ENCODE measurements at regions not wholly inside any gene's neighbourhood (a gene's known extent, or its start where the extent isn't known, plus 50 kb on each side); places are given as distances from the start of the nearest gene placed in this dataset.
A peak's percentile ranks its signal among the peaks of the same experiment; 100 is the strongest.
"Not testable (repeated sequence)": the region's sequence is repeated elsewhere in the genome, so short reads cannot be mapped to it uniquely, and the experiment has no call there.

DNA sequence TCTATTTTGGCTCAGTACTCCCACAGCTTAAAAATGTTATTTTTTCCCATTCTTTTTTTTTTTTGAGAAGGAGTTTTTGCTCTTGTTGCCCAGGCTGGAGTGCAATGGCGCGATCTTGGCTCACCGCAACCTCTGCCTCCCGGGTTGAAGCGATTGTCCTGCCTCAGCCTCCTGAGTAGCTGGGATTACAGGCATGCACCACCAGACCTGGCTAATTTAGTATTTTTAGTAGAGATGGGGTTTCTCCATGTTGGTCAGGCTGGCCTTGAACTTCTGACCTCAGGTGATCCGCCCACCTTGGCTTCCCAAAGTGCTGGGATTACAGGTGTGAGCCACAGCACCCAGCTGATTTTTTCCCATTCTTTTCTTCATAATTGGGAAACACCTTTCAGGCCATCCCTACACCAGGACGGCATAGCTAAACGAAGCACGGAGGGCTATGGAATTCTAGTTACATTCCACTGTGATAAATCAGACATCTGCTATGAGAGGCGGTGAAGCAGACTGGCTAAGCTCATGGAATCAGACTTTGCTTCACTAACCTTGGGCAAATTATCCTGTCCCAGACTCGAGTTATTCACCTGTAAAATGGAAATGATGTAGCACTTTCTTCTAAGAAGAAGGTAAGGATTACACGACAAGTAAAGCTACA, 68.7 kb upstream of the ZFAND5 start:
- WGBS (ENCODE audit: insufficient coverage) = 92% methylated on average over 6 of the region's 12 CpGs

DNA sequence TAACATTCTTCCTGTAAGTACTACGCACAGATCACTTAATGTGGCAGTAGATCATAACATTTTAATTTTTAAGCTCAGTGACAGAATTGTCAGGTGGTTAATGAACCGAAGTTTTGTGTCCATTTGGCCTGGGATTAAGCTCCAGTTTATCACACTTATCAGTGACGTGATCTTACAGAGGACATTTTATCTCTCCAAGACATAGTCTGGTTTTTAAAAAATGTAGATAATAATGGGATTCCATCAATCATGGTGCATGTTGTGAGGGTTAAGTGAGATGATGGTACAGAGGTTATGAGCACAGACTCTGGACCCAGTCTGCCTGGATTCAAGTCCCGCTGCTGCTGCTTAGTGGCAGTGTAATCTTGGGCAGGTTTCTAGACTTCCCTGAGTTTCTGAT, 66.0 kb upstream of the ZFAND5 start:
- Histone ChIP-seq H3K9me3 (replicated peaks; ENCODE audit: control insufficient read depth, low read depth, low read length) (no peaks in the 10 kb centered on the region), H3K36me3 (ENCODE audit: control insufficient read depth, insufficient read depth, low read length) (no peaks in the 10 kb centered on the region), H3K27me3 (ENCODE audit: control insufficient read depth, insufficient read depth, low read length) (no peaks in the 10 kb centered on the region), H3K4me1 (ENCODE audit: control insufficient read depth, insufficient read depth, low read length) (no peaks in the 10 kb centered on the region), H3K4me3 (ENCODE audit: low read length) (no peak overlapping the region), H3K27ac (ENCODE audit: low read length) (no peak overlapping the region)
- WGBS (ENCODE audit: insufficient coverage) = no CpG with 5 or more reads among the region's 4 CpGs
- no peak for DNase-seq

More for the DNA sequence above, 68.7 kb upstream of the ZFAND5 start:
- H3K27ac ChIP-seq (ENCODE audit: low read length); H3K4me1 ChIP-seq (ENCODE audit: control insufficient read depth, insufficient read depth, low read length); DNase-seq; H3K9me3 ChIP-seq (replicated peaks; ENCODE audit: control insufficient read depth, low read depth, low read length); H3K27me3 ChIP-seq (ENCODE audit: control insufficient read depth, insufficient read depth, low read length); H3K36me3 ChIP-seq (ENCODE audit: control insufficient read depth, insufficient read depth, low read length); H3K4me3 ChIP-seq (ENCODE audit: low read length): not testable (repeated sequence)

DNA sequence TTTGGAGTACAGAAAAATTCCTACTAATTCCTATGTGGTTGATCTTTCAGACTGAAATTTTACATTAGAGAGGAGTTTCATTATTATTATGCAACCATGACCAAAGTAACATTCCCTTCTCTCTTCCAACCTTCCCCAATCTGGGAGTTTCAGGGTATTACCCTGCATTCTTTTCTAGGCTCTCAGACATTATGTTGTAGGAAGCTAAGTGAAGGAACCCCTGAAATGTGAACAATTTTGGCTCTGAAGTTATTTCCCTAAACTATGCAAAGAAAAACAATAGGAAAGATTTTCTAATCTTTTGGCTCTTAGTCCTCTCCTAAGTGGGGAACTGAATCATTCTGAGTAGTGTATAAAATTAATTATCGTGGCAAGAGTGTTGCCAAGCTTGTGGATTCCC, 63.3 kb upstream of the ZFAND5 start:
- Histone ChIP-seq H3K9me3 (replicated peaks; ENCODE audit: control insufficient read depth, low read depth, low read length) (no peaks in the 10 kb centered on the region), H3K4me1 (ENCODE audit: control insufficient read depth, insufficient read depth, low read length) (no peaks in the 10 kb centered on the region), H3K36me3 (ENCODE audit: control insufficient read depth, insufficient read depth, low read length) (no peaks in the 10 kb centered on the region), H3K27ac (ENCODE audit: low read length) (peak overlapping the region; percentile 29), H3K27me3 (ENCODE audit: control insufficient read depth, insufficient read depth, low read length) (no peaks in the 10 kb centered on the region), H3K4me3 (ENCODE audit: low read length) (no peak overlapping the region)
- no CpG with 5 or more reads among the region's 1 CpG for WGBS (ENCODE audit: insufficient coverage)
- peak; percentile 25 for DNase-seq

DNA sequence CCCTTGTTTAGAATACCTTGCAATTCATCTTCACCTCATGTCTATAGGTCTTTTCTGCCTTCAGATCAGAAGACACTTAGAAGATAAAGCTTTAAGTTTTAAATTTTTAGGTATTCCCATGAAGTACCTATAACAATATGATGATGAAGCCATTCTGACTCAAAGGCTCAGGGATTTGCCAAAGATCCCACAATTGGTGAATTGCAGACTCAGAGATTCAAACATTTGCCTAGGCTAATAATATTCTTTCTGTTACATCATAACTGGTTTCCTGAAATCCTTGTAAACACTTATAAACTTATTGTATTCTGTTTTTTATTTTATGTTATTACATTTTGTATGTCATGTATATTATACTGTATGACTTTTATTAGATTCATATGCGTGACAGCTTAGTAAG, 62.8 kb upstream of the ZFAND5 start:
- no CpG with 5 or more reads among the region's 1 CpG for WGBS (ENCODE audit: insufficient coverage)
- Histone ChIP-seq H3K4me1 (ENCODE audit: control insufficient read depth, insufficient read depth, low read length) (no peaks in the 10 kb centered on the region), H3K27me3 (ENCODE audit: control insufficient read depth, insufficient read depth, low read length) (no peaks in the 10 kb centered on the region)

DNA sequence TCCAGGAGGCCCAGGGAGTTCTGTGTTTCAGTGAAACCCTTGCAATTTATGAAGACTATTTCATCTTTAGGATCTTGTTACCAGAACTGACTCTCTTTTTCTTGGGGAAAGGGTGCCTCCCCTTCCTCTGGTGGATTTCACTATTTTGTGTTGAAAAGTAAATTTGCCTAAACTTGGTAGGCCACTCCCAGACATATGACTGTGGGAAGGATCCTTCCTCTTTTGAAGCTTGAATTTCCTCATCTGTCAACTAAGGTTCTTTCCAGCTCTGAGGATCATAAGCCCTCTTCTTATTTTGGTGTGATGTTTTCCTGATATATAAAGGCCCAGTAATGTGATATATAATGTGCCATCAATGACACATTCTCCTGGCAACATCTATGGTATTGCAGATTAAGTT, 59.1 kb upstream of the ZFAND5 start:
- H3K4me1 ChIP-seq (ENCODE audit: control insufficient read depth, insufficient read depth, low read length) = no peaks in the 10 kb centered on the region
- H3K27me3 ChIP-seq (ENCODE audit: control insufficient read depth, insufficient read depth, low read length) = no peaks in the 10 kb centered on the region
- H3K27ac ChIP-seq (ENCODE audit: low read length) = no peak overlapping the region
- no peaks in the 10 kb centered on the region for H3K9me3 ChIP-seq (replicated peaks; ENCODE audit: control insufficient read depth, low read depth, low read length)
- no peaks in the 10 kb centered on the region for H3K36me3 ChIP-seq (ENCODE audit: control insufficient read depth, insufficient read depth, low read length)
- no peak overlapping the region for H3K4me3 ChIP-seq (ENCODE audit: low read length)
- DNase-seq = peak; percentile 45

More for the DNA sequence above, 62.8 kb upstream of the ZFAND5 start:
- Histone ChIP-seq H3K27ac (ENCODE audit: low read length) (no peak overlapping the region), H3K4me3 (ENCODE audit: low read length) (no peak overlapping the region), H3K36me3 (ENCODE audit: control insufficient read depth, insufficient read depth, low read length) (no peaks in the 10 kb centered on the region), H3K9me3 (replicated peaks; ENCODE audit: control insufficient read depth, low read depth, low read length) (no peaks in the 10 kb centered on the region)
- DNase-seq = no peak

DNA sequence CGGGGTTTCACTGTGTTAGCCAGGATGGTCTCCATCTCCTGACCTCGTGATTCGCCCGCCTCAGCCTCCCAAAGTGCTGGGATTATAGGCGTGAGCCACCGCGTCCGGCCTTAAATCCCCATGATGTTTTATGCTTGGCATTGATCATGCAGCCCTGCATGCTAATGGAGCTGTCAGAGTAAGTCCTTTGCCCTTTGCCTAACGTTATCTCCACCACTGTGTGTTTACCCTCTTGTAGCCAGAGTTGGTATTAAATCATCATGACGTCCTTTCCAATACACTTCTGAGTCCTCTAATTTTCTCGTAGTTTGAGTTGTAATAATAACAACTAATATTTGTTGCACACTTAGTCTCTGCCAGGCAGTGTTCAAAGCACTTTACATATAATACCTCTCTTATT, 57.2 kb upstream of the ZFAND5 start:
- Histone ChIP-seq H3K27ac (ENCODE audit: low read length) (no peak overlapping the region), H3K9me3 (replicated peaks; ENCODE audit: control insufficient read depth, low read depth, low read length) (no peaks in the 10 kb centered on the region), H3K4me3 (ENCODE audit: low read length) (no peak overlapping the region), H3K4me1 (ENCODE audit: control insufficient read depth, insufficient read depth, low read length) (no peaks in the 10 kb centered on the region), H3K36me3 (ENCODE audit: control insufficient read depth, insufficient read depth, low read length) (no peaks in the 10 kb centered on the region), H3K27me3 (ENCODE audit: control insufficient read depth, insufficient read depth, low read length) (no peaks in the 10 kb centered on the region)
- DNase-seq = no peak
- 89% methylated on average over 8 of the region's 11 CpGs for whole genome bisulfite sequencing (ENCODE audit: insufficient coverage)

DNA sequence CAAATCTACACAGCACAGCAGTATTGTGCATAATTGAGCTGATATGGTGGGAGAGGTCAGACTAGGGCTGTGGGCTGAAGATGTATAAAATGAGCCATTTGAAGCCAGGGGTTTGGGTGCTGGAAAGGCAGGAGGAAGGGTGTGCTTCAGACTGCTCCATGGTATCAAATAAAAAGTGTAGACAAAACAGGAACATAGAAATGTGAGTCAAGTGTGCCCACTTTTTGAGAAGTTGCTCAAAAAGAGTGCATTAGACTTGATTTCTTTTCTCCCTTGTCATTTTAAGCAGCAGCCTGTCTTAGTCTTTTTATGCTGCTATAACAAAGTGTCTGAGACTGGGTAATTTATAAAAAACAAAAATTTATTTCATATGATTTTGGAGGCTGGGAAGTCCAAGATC, 55.8 kb upstream of the ZFAND5 start:
- Histone ChIP-seq H3K27me3 (ENCODE audit: control insufficient read depth, insufficient read depth, low read length) (no peaks in the 10 kb centered on the region), H3K9me3 (replicated peaks; ENCODE audit: control insufficient read depth, low read depth, low read length) (no peaks in the 10 kb centered on the region), H3K36me3 (ENCODE audit: control insufficient read depth, insufficient read depth, low read length) (no peaks in the 10 kb centered on the region), H3K27ac (ENCODE audit: low read length) (no peak overlapping the region), H3K4me3 (ENCODE audit: low read length) (no peak overlapping the region), H3K4me1 (ENCODE audit: control insufficient read depth, insufficient read depth, low read length) (no peaks in the 10 kb centered on the region)
- DNase-seq = no peak

DNA sequence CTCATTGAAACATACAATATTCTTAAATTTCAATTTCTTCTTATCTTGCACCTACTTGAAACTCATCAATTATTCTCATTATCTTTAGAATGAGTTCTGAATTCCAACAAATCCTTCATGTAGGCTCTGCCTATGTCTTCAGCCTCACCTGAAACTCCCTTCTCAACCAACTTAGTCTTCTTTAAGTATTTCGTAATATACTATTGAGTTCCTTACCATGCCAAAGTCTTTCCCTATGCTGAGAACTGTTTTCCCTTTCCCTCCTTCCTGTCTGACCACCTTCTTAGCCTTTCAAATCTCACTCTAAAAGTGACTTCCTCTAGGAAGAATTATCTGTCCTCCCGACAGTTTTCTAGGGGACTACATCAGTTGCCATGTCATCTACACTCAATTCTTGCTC, 50.9 kb upstream of the ZFAND5 start:
- Histone ChIP-seq H3K27me3 (ENCODE audit: control insufficient read depth, insufficient read depth, low read length) (no peaks in the 10 kb centered on the region), H3K9me3 (replicated peaks; ENCODE audit: control insufficient read depth, low read depth, low read length) (no peaks in the 10 kb centered on the region), H3K36me3 (ENCODE audit: control insufficient read depth, insufficient read depth, low read length) (no peaks in the 10 kb centered on the region), H3K27ac (ENCODE audit: low read length) (no peak overlapping the region), H3K4me1 (ENCODE audit: control insufficient read depth, insufficient read depth, low read length) (no peaks in the 10 kb centered on the region), H3K4me3 (ENCODE audit: low read length) (no peak overlapping the region)
- no peak for DNase-seq
- no CpG with 5 or more reads among the region's 2 CpGs for WGBS (ENCODE audit: insufficient coverage)

DNA sequence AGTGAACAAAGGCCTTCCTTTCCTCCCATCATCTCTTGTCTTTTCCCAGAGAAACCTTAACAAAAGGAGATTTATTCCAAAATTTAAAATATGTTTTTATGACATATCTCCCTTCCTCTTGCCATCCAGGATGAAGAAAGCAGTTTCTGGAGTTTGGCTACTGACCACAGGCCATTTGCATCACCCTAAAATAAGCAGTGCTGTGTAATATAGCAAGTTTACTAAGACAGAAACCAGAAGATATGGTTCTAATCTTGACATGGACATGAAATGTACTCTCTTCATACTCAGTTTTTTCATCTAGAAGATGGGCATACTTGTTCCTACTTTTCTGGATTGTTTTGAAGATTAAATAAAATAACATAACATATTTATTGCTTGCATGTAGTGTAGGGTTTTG, 50.2 kb upstream of the ZFAND5 start:
- no peak overlapping the region for H3K27ac ChIP-seq (ENCODE audit: low read length)
- no peak overlapping the region for H3K4me3 ChIP-seq (ENCODE audit: low read length)
- no peaks in the 10 kb centered on the region for H3K4me1 ChIP-seq (ENCODE audit: control insufficient read depth, insufficient read depth, low read length)
- no peaks in the 10 kb centered on the region for H3K27me3 ChIP-seq (ENCODE audit: control insufficient read depth, insufficient read depth, low read length)
- no peaks in the 10 kb centered on the region for H3K9me3 ChIP-seq (replicated peaks; ENCODE audit: control insufficient read depth, low read depth, low read length)
- DNase-seq = no peak
- H3K36me3 ChIP-seq (ENCODE audit: control insufficient read depth, insufficient read depth, low read length) = no peaks in the 10 kb centered on the region

All from muscle of leg (tissue), 3 donors.